Lower lobe of right lung (tissue), 2 donors: ENCODE measurements at regions not wholly inside any gene's neighbourhood (a gene's known extent, or its start where the extent isn't known, plus 50 kb on each side); places are given as distances from the start of the nearest gene placed in this dataset.
"Not testable (repeated sequence)": the region's sequence is repeated elsewhere in the genome, so short reads cannot be mapped to it uniquely, and the experiment has no call there.

Experiments used
- ATAC-seq, 2 donors: fragments of 200-7000 bp; cut with Tn5 transposase; one replicate each; pipeline ENCODE4 v1.9.1; 2020 to 2022; ENCODE audit warnings: mild to moderate bottlenecking in 2 of 2, moderate library complexity in 2 of 2
- DNase-seq: peaks from one replicate; pipeline ENCODE4 v3.0.0-alpha.2; 2020
- H3K27ac ChIP-seq: fragments of 200-600 bp; one replicate; pipeline ENCODE4 v1.8.0; 2022
- H3K27me3 ChIP-seq: fragments of 200-600 bp; one replicate; pipeline ENCODE4 v1.8.0; 2022; ENCODE audit warnings: low read depth
- H3K36me3 ChIP-seq: fragments of 200-600 bp; one replicate; pipeline ENCODE4 v1.8.0; 2022; ENCODE audit warnings: mild to moderate bottlenecking
- H3K4me1 ChIP-seq: fragments of 200-600 bp; one replicate; pipeline ENCODE4 v1.8.0; 2022
- H3K4me3 ChIP-seq: fragments of 200-600 bp; one replicate; pipeline ENCODE4 v1.8.0; 2022; ENCODE audit warnings: mild to moderate bottlenecking
- H3K9me3 ChIP-seq: fragments of 200-600 bp; one replicate; pipeline ENCODE4 v1.8.0; 2022
- CTCF ChIP-seq: fragments of 200-600 bp; IDR thresholded peaks from one replicate; pipeline ENCODE4 v1.8.0; 2022; ENCODE audit warnings: antibody characterized with exemption, mild to moderate bottlenecking
- intact Hi-C: fragments of 100-400 bp; cut with DNase I; formaldehyde crosslinking; loops from one replicate; pipeline ENCODE4 v1.11.0; 2022
- donor health status: DM: no; HTN: yes; CAD: no; lungs with severe emphysema.

GRCh38 chr12:131628023-131628740, 82.7 kb upstream of the SFSWAP start:
- TF ChIP-seq CTCF, result no peak
- Histone ChIP-seq H3K9me3 (no peaks in the 10 kb centered on the region), H3K27me3 (peaks cover 22% of the 10 kb centered on the region), H3K4me3 (no peak overlapping the region), H3K4me1 (peaks cover 5% of the 10 kb centered on the region), H3K27ac (no peak overlapping the region), H3K36me3 (no peaks in the 10 kb centered on the region)
- DNase-seq (no peak), ATAC-seq (no peak)
- intact Hi-C loops, result no loop called here

GRCh38 chr12:131628766-131629448, 82.0 kb upstream of the SFSWAP start:
- ATAC-seq (no peak), DNase-seq (no peak)
- Histone ChIP-seq H3K9me3 (no peaks in the 10 kb centered on the region), H3K4me1 (peaks cover 5% of the 10 kb centered on the region), H3K27ac (no peak overlapping the region), H3K36me3 (no peaks in the 10 kb centered on the region), H3K27me3 (peaks cover 22% of the 10 kb centered on the region), H3K4me3 (no peak overlapping the region)
- no peak for TF ChIP-seq CTCF
- intact Hi-C loops, result no loop called here

GRCh38 chr12:131631230-131631629, 79.7 kb upstream of the SFSWAP start:
- no peak for TF ChIP-seq CTCF
- Histone ChIP-seq H3K4me3 (no peak overlapping the region), H3K36me3 (no peaks in the 10 kb centered on the region), H3K27me3 (peaks cover 22% of the 10 kb centered on the region), H3K4me1 (no peaks in the 10 kb centered on the region), H3K27ac (no peak overlapping the region), H3K9me3 (no peaks in the 10 kb centered on the region)
- intact Hi-C loops, result no loop called here
- no peak for DNase-seq
- no peak for ATAC-seq

DNA sequence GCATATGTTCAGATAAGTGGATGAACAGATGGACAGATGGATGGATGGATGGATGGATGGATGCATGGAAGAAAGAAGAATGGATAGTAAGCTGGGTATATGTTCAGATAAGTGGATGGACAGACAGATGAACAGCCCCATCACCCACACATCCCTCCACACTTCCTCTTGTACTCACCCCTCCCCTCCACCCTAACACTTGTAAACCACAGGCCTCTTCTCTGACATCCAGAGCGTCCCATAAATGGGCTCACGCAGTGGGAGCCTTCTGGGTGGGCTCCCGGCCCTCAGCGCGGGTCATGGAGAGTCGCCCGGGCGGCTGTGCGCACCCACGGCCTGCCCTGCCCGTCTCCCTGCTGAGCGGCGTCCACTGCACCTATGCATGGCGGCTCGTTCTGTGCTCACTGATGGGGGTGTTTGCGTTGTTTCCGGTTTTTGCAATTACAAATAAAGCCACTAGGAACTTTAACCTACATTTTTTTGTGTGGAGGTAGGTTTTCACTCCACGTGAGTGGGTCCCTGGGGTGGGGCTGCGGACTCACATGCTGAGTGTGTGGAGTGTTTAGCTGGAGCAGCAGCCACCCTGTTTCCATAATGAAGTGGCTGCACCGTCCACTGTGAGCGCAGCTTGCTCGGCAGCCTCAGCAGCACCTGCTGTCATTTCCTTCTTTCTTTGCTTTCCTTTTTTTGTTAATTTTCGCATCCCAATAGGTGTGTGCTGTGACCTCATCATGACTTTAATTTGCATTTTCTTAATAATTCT, 78.8 kb upstream of the SFSWAP start:
- H3K9me3 ChIP-seq, DNase-seq, H3K36me3 ChIP-seq, intact Hi-C loops, H3K4me3 ChIP-seq, ATAC-seq, H3K27ac ChIP-seq, H3K4me1 ChIP-seq: not testable (repeated sequence)
- peaks cover 22% of the 10 kb centered on the region for H3K27me3 ChIP-seq

- ATAC-seq, H3K4me1 ChIP-seq, H3K4me3 ChIP-seq, DNase-seq, H3K9me3 ChIP-seq, H3K36me3 ChIP-seq, intact Hi-C loops, H3K27ac ChIP-seq: not testable (repeated sequence)
- H3K27me3 ChIP-seq, result peaks cover 21% of the 10 kb centered on the region
Observed at GRCh38 chr12:131632652-131633023, 78.3 kb upstream of the SFSWAP start.

DNA sequence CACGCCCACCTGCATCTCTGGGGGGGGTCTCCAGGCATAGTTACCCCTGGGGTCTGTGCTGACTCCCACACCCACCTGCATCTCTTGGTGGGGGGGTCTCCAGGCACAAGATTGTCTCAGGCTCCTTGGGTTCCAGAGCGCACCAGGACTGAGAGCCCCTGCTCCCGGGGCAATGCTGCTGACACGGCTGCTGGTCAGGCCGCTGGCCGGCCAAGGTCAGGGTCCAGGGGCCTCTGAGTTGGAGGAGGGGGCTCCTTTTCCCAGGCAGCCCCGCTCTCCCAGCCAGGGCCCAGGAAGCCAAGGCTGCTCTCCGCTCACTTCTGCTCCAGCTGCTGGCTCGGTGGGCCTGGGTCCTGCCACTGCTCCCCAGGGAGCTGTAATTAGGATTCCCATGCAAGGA, 77.3 kb upstream of the SFSWAP start:
- H3K4me1 ChIP-seq, H3K9me3 ChIP-seq, H3K36me3 ChIP-seq, H3K27ac ChIP-seq, ATAC-seq, intact Hi-C loops, DNase-seq, H3K4me3 ChIP-seq: not testable (repeated sequence)
- H3K27me3 ChIP-seq, result peaks cover 14% of the 10 kb centered on the region

- Histone ChIP-seq H3K27me3 (peaks cover 10% of the 10 kb centered on the region), H3K27ac (no peak overlapping the region), H3K9me3 (no peaks in the 10 kb centered on the region), H3K4me3 (no peak overlapping the region), H3K4me1 (no peaks in the 10 kb centered on the region), H3K36me3 (no peaks in the 10 kb centered on the region)
- intact Hi-C loops, result no loop called here
- ATAC-seq (no peak), DNase-seq (no peak)
- TF ChIP-seq CTCF, result no peak
Observed at GRCh38 chr12:131634037-131634436, 76.9 kb upstream of the SFSWAP start.

DNA sequence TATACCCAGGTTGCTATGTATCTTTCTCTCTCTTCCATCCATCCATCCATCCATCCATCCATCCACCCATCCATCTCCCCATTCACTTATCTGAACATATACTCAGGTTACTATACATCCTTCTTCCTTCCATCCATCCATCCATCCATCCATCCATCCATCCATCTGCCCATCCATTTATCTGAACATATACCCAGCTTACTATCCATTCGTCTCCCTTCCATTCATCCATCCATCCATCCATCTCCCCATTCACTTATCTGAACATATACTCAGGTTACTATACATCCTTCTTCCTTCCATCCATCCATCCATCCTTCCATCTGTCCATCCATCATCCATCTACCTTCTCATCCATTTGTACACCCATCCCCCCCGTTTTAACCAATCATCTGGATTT, 75.9 kb upstream of the SFSWAP start:
- H3K27me3 ChIP-seq, intact Hi-C loops, H3K27ac ChIP-seq, H3K4me1 ChIP-seq, H3K36me3 ChIP-seq, H3K4me3 ChIP-seq, H3K9me3 ChIP-seq, DNase-seq, ATAC-seq: not testable (repeated sequence)
